HG02623 (cell line): ENCODE measurements at regions not wholly inside any gene's neighbourhood (a gene's known extent, or its start where the extent isn't known, plus 50 kb on each side); places are given as distances from the start of the nearest gene placed in this dataset.
"Not testable (repeated sequence)": the region's sequence is repeated elsewhere in the genome, so short reads cannot be mapped to it uniquely, and the experiment has no call there.

Experiments used
- ATAC-seq: cut with Tn5 transposase; IDR thresholded peaks from one replicate; pipeline ENCODE4 v1.9.1; 2021; ENCODE audit warnings: moderate library complexity; ENCODE audit not compliant: unreplicated experiment

- no peak for ATAC-seq
These were observed 91.9 kb downstream of the FCRL5 start for GRCh38 chr1:157460381-157460780.

- ATAC-seq, result no peak
These were observed 95.0 kb downstream of the FCRL5 start for GRCh38 chr1:157457279-157457678.

- ATAC-seq, result no peak
These were observed 97.0 kb downstream of the FCRL5 start for GRCh38 chr1:157455318-157455717.

GRCh38 chr1:157450106-157450505, 102.2 kb downstream of the FCRL5 start:
- ATAC-seq, result no peak

- no peak for ATAC-seq
These were observed 103.7 kb downstream of the FCRL5 start for GRCh38 chr1:157448636-157449035.

- not testable (repeated sequence) for ATAC-seq
These were observed 106.0 kb downstream of the FCRL5 start for GRCh38 chr1:157446356-157446755.

GRCh38 chr1:157445616-157446140, 106.6 kb downstream of the FCRL5 start:
- ATAC-seq, result not testable (repeated sequence)

- ATAC-seq, result no peak
These were observed 110.2 kb downstream of the FCRL5 start for GRCh38 chr1:157442065-157442464.

- ATAC-seq, result no peak
These were observed 112.9 kb downstream of the FCRL5 start for GRCh38 chr1:157439302-157439954.

GRCh38 chr1:157438613-157439012, 113.7 kb downstream of the FCRL5 start:
- ATAC-seq, result no peak

- no peak for ATAC-seq
These were observed 114.2 kb downstream of the FCRL5 start for GRCh38 chr1:157438146-157438545.

GRCh38 chr1:157437296-157437695, 115.0 kb downstream of the FCRL5 start:
- ATAC-seq, result no peak

- ATAC-seq, result no peak
These were observed 120.6 kb downstream of the FCRL5 start for GRCh38 chr1:157431751-157432150.

- no peak for ATAC-seq
These were observed 122.6 kb downstream of the FCRL5 start for GRCh38 chr1:157429601-157430240.

GRCh38 chr1:157423764-157424163, 128.6 kb downstream of the FCRL5 start:
- not testable (repeated sequence) for ATAC-seq

GRCh38 chr1:157419845-157420542, 132.3 kb downstream of the FCRL5 start:
- ATAC-seq, result no peak

- no peak for ATAC-seq
These were observed 133.7 kb downstream of the FCRL5 start for GRCh38 chr1:157418659-157419058.

GRCh38 chr1:157418231-157418630, 134.1 kb downstream of the FCRL5 start:
- ATAC-seq, result no peak

- ATAC-seq, result no peak
These were observed 136.7 kb downstream of the FCRL5 start for GRCh38 chr1:157415661-157416060.

- no peak for ATAC-seq
These were observed 140.0 kb downstream of the FCRL5 start for GRCh38 chr1:157412308-157412707.

GRCh38 chr1:157411769-157412168, 140.5 kb downstream of the FCRL5 start:
- ATAC-seq, result no peak

GRCh38 chr1:157411064-157411463, 141.3 kb downstream of the FCRL5 start:
- no peak for ATAC-seq
